HG02798 (cell line): ENCODE measurements at regions not wholly inside any gene's neighbourhood (a gene's known extent, or its start where the extent isn't known, plus 50 kb on each side); places are given as distances from the start of the nearest gene placed in this dataset.

Experiments
- ATAC-seq: cut with Tn5 transposase; IDR thresholded peaks from one replicate; pipeline ENCODE4 v1.9.1; 2021; ENCODE audit warnings: mild to moderate bottlenecking; ENCODE audit not compliant: unreplicated experiment, poor library complexity

GRCh38 chr16:6949240-6949639 lies 383.4 kb upstream of the RBFOX1 start:
- no peak for ATAC-seq

- ATAC-seq: no peak
These were observed 385.4 kb upstream of the RBFOX1 start for GRCh38 chr16:6947291-6947690.

- ATAC-seq: no peak
These were observed 385.8 kb upstream of the RBFOX1 start for GRCh38 chr16:6946802-6947201.

GRCh38 chr16:6946106-6946505 lies 386.5 kb upstream of the RBFOX1 start:
- ATAC-seq: no peak

GRCh38 chr16:6940968-6941367 lies 391.7 kb upstream of the RBFOX1 start:
- no peak for ATAC-seq

GRCh38 chr16:6937641-6938040 lies 395.0 kb upstream of the RBFOX1 start:
- ATAC-seq: no peak

- ATAC-seq: no peak
These were observed 399.7 kb upstream of the RBFOX1 start for GRCh38 chr16:6932871-6933385.

- ATAC-seq: no peak
These were observed 402.8 kb upstream of the RBFOX1 start for GRCh38 chr16:6929868-6930267.

GRCh38 chr16:6926762-6927161 lies 405.9 kb upstream of the RBFOX1 start:
- no peak for ATAC-seq

- no peak for ATAC-seq
These were observed 406.3 kb upstream of the RBFOX1 start for GRCh38 chr16:6926341-6926740.

GRCh38 chr16:6918646-6919045 lies 414.0 kb upstream of the RBFOX1 start:
- no peak for ATAC-seq

GRCh38 chr16:6916946-6917345 lies 415.7 kb upstream of the RBFOX1 start:
- ATAC-seq: no peak

GRCh38 chr16:6913566-6913965 lies 419.1 kb upstream of the RBFOX1 start:
- no peak for ATAC-seq

- ATAC-seq: no peak
These were observed 422.3 kb upstream of the RBFOX1 start for GRCh38 chr16:6910301-6910700.

GRCh38 chr16:6905601-6906000 lies 427.0 kb upstream of the RBFOX1 start:
- ATAC-seq: no peak

GRCh38 chr16:6903671-6904070 lies 429.0 kb upstream of the RBFOX1 start:
- ATAC-seq: no peak

GRCh38 chr16:6898896-6899295 lies 433.7 kb upstream of the RBFOX1 start:
- ATAC-seq: no peak

- ATAC-seq: no peak
These were observed 434.7 kb upstream of the RBFOX1 start for GRCh38 chr16:6897876-6898485.

GRCh38 chr16:6892966-6893365 lies 439.7 kb upstream of the RBFOX1 start:
- no peak for ATAC-seq

GRCh38 chr16:6891496-6891895 lies 441.1 kb upstream of the RBFOX1 start:
- ATAC-seq: no peak

GRCh38 chr16:6888531-6888930 lies 444.1 kb upstream of the RBFOX1 start:
- no peak for ATAC-seq

GRCh38 chr16:6884002-6884401 lies 448.6 kb upstream of the RBFOX1 start:
- ATAC-seq: no peak

GRCh38 chr16:6880263-6880662 lies 452.4 kb upstream of the RBFOX1 start:
- ATAC-seq: no peak
